Activated CD8-positive, alpha-beta T cell treated with anti-CD3 and anti-CD28 coated beads for 36 hours (primary cell): ENCODE measurements at regions not wholly inside any gene's neighbourhood (a gene's known extent, or its start where the extent isn't known, plus 50 kb on each side); places are given as distances from the start of the nearest gene placed in this dataset.

Source experiments
- ATAC-seq: fragments of 200-7000 bp; cut with Tn5 transposase; one replicate; pipeline ENCODE4 v1.10.0; 2021; ENCODE audit warnings: mild to moderate bottlenecking, moderate library complexity
- CTCF ChIA-PET: fragments of 350-600 bp; sonication (Branson Sonifier 250); formaldehyde crosslinking; loops from one replicate; lab custom pipeline; 2021; ENCODE audit warnings: antibody characterized with exemption; lab: Charles Lee
- POLR2A ChIA-PET: fragments of 350-600 bp; sonication (Branson Sonifier 250); formaldehyde crosslinking; loops from one replicate; lab custom pipeline; 2021; ENCODE audit warnings: antibody characterized with exemption; lab: Charles Lee
- DNase-seq: peaks from one replicate; pipeline ENCODE4 v3.0.0-alpha.2; 2020
- H3K27ac Mint-ChIP-seq: one replicate; pipeline ENCODE4 v1.8.0; 2021; ENCODE audit warnings: mild to moderate bottlenecking, mixed read lengths
- H3K27me3 Mint-ChIP-seq: one replicate; pipeline ENCODE4 v1.8.0; 2021; ENCODE audit warnings: mixed read lengths
- H3K36me3 Mint-ChIP-seq: one replicate; pipeline ENCODE4 v1.8.0; 2021; ENCODE audit warnings: low read depth, mixed read lengths
- H3K4me1 Mint-ChIP-seq: one replicate; pipeline ENCODE4 v1.8.0; 2021; ENCODE audit warnings: low read depth, mixed read lengths
- H3K4me3 Mint-ChIP-seq: one replicate; pipeline ENCODE4 v1.8.0; 2021; ENCODE audit warnings: mild to moderate bottlenecking, moderate library complexity, mixed read lengths
- H3K9me3 Mint-ChIP-seq: one replicate; pipeline ENCODE4 v1.8.0; 2021; ENCODE audit warnings: mixed read lengths
- intact Hi-C: fragments of 100-400 bp; cut with micrococcal nuclease; formaldehyde crosslinking; loops from one replicate; pipeline ENCODE4 v1.10.0; 2022
- TF ChIP-seq, protein P1 (sequence below): fragments of 200-600 bp; IDR thresholded peaks from one replicate; pipeline ENCODE4 v1.8.0; 2022; ENCODE audit warnings: antibody characterized with exemption, mild to moderate bottlenecking

DNA sequence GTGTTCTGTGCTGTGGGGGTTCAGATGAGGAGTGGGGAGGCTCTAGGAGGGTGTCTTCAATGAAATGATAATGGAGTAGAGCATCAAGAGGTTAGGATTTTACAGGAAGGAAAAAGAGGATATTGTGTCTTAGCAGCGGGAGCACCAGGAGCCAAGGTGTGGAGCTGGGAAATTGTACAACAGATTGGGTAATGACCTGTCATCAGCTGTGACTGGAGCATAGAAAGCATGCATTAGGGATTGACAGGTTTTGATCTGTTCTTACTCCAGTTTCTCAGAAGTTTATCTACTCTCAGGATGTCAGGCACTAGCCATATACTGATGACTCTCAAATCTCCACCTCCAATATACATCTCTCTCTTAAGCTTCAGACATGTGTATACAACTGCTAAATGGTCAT lies 196.9 kb downstream of the ARHGAP12 start:
- ChIA-PET CTCF (no interaction called here), POLR2A (interaction anchor here (0.8 kb wide), 1 partner anchor 10 kb away, joined by 4 read pairs; no protein-coding TSS in a partner anchor)
- Mint-ChIP-seq H3K27me3 (peaks cover 4% of the 10 kb centered on the region), H3K9me3 (peaks cover 3% of the 10 kb centered on the region), H3K4me3 (no peak overlapping the region), H3K36me3 (no peaks in the 10 kb centered on the region), H3K27ac (no peak overlapping the region), H3K4me1 (no peaks in the 10 kb centered on the region)
- TF ChIP-seq, protein P1, sequence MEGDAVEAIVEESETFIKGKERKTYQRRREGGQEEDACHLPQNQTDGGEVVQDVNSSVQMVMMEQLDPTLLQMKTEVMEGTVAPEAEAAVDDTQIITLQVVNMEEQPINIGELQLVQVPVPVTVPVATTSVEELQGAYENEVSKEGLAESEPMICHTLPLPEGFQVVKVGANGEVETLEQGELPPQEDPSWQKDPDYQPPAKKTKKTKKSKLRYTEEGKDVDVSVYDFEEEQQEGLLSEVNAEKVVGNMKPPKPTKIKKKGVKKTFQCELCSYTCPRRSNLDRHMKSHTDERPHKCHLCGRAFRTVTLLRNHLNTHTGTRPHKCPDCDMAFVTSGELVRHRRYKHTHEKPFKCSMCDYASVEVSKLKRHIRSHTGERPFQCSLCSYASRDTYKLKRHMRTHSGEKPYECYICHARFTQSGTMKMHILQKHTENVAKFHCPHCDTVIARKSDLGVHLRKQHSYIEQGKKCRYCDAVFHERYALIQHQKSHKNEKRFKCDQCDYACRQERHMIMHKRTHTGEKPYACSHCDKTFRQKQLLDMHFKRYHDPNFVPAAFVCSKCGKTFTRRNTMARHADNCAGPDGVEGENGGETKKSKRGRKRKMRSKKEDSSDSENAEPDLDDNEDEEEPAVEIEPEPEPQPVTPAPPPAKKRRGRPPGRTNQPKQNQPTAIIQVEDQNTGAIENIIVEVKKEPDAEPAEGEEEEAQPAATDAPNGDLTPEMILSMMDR: no peak
- ATAC-seq (no peak), DNase-seq (no peak)
- intact Hi-C loops: no loop called here

DNA sequence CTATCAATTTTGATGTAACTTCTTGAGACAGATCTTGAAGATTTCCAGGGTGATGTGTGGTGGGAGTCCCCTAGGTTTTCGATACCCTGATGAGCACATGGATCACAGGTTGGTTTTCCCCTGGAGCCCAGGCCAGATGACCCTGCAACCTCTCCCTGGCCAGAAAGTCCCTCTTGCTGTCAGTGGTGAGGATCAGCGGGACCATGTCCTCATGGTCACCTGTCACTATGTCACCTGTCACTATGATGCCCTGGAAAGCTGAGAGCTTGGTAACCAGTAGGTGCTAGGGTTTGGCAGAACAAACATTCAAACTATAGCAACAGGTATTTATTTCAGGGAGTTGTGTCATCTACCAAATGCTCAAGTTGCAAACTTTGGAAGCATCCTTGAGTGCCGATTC lies 197.9 kb downstream of the ARHGAP12 start:
- Mint-ChIP-seq H3K27me3 (peaks cover 4% of the 10 kb centered on the region), H3K36me3 (no peaks in the 10 kb centered on the region), H3K4me1 (no peaks in the 10 kb centered on the region), H3K9me3 (peaks cover 3% of the 10 kb centered on the region), H3K4me3 (no peak overlapping the region), H3K27ac (no peak overlapping the region)
- intact Hi-C loops: no loop called here
- TF ChIP-seq, protein P1: no peak
- ChIA-PET CTCF (no interaction called here), POLR2A (no interaction called here)
- ATAC-seq: no peak
- no peak for DNase-seq

DNA sequence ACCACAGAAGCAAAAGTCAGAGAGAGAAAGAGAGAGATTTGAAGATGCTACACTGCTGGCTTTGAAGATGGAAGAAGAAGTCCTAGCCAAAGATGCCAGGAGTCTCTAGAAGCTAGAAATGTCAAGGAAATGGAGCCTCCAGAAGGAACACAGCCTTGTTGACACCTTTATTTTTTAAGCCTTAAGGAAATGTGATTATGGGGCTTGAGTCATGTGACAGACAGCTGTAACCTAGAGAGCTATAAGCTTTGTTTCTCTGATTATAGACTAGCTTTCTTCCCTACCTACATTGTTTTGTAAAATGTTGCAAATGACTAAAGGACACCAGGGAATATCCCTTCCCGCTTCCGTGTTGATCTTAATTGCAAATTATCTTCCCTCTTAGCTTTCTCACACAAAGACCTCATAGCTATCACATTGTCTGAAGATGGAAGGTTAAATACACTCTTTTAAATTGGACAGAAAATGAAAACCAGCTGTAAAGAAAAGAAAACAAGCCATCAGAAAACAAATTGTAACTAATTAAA lies 199.9 kb downstream of the ARHGAP12 start:
- DNase-seq (no peak), ATAC-seq (no peak)
- Mint-ChIP-seq H3K27me3 (peaks cover 2% of the 10 kb centered on the region), H3K27ac (no peak overlapping the region), H3K9me3 (no peaks in the 10 kb centered on the region), H3K4me1 (no peaks in the 10 kb centered on the region), H3K36me3 (no peaks in the 10 kb centered on the region), H3K4me3 (no peak overlapping the region)
- intact Hi-C loops: no loop called here
- TF ChIP-seq, protein P1: no peak
- ChIA-PET CTCF (interaction anchor here (0.8 to 1.5 kb wide), 3 partner anchors 11 to 931 kb away, joined by 3 read pairs; no protein-coding TSS in a partner anchor), POLR2A (no interaction called here)

DNA sequence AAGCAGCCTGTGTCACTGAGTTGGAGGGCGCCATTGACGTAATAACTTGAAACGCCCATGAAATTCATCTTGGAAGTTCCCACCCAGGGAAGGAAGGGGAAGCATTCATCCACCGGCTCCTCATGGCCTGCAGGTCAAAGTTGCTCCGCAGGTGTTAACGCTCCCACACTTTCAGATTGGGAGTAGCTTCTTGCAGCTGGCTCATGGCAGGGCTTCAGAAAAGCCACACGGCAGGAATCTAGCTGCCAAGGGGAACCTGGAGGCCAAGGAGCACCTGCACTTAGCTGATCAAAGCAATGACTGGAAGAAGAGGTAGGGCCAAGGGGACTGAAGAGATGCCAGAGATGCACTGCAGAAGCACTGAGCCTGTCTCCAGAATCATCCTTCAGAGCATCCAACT lies 203.2 kb downstream of the ARHGAP12 start:
- ATAC-seq (no peak), DNase-seq (no peak)
- no peaks in the 10 kb centered on the region for H3K4me1 Mint-ChIP-seq
- H3K27me3 Mint-ChIP-seq: peaks cover 2% of the 10 kb centered on the region
- H3K9me3 Mint-ChIP-seq: no peaks in the 10 kb centered on the region
- POLR2A ChIA-PET: no interaction called here
- H3K4me3 Mint-ChIP-seq: no peak overlapping the region
- H3K27ac Mint-ChIP-seq: no peak overlapping the region
- CTCF ChIA-PET: interaction anchor here (1.0 kb wide), 1 partner anchor 45 kb away, joined by 3 read pairs; no protein-coding TSS in a partner anchor
- intact Hi-C loops: no loop called here
- no peaks in the 10 kb centered on the region for H3K36me3 Mint-ChIP-seq
- TF ChIP-seq, protein P1: no peak

DNA sequence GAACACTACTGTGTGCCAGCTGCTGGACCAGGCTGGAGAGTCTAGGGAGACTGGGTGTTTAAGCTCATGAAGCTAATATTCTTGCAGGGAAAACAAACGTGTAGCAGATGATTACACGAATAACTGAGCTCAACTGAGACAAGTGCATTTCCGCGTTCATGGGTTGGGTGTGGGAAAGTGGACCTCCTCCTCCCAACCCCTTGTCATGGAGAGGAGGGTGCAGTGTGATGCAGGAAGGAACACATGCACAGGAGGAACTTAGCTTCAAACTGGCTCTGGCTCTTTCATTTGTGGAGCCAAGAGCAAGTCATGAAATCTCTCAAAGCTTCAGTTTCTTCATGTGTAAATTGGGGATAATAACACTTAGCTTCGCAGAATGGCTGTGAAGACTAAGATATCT lies 204.3 kb downstream of the ARHGAP12 start:
- Mint-ChIP-seq H3K36me3 (no peaks in the 10 kb centered on the region), H3K27ac (no peak overlapping the region), H3K27me3 (peaks cover 2% of the 10 kb centered on the region), H3K4me3 (no peak overlapping the region), H3K9me3 (no peaks in the 10 kb centered on the region), H3K4me1 (no peaks in the 10 kb centered on the region)
- no peak for ATAC-seq
- intact Hi-C loops: no loop called here
- POLR2A ChIA-PET: no interaction called here
- TF ChIP-seq, protein P1: no peak
- CTCF ChIA-PET: no interaction called here
- no peak for DNase-seq
